ENCODE measurements at regions not wholly inside any gene's neighbourhood (a gene's known extent, or its start where the extent isn't known, plus 50 kb on each side); places are given as distances from the start of the nearest gene placed in this dataset.

- no peak overlapping the region for H3K4me3 Mint-ChIP-seq
- no peaks in the 10 kb centered on the region for H3K27me3 Mint-ChIP-seq (ENCODE audit: low read depth)
- H3K27ac Mint-ChIP-seq: no peak overlapping the region
- peaks cover 3% of the 10 kb centered on the region for H3K9me3 Mint-ChIP-seq
- TF ChIP-seq, protein P1, sequence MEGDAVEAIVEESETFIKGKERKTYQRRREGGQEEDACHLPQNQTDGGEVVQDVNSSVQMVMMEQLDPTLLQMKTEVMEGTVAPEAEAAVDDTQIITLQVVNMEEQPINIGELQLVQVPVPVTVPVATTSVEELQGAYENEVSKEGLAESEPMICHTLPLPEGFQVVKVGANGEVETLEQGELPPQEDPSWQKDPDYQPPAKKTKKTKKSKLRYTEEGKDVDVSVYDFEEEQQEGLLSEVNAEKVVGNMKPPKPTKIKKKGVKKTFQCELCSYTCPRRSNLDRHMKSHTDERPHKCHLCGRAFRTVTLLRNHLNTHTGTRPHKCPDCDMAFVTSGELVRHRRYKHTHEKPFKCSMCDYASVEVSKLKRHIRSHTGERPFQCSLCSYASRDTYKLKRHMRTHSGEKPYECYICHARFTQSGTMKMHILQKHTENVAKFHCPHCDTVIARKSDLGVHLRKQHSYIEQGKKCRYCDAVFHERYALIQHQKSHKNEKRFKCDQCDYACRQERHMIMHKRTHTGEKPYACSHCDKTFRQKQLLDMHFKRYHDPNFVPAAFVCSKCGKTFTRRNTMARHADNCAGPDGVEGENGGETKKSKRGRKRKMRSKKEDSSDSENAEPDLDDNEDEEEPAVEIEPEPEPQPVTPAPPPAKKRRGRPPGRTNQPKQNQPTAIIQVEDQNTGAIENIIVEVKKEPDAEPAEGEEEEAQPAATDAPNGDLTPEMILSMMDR (IDR thresholded peaks at IDR 0.05; ENCODE audit: unreplicated experiment in 3 of 3): no peak
- H3K36me3 Mint-ChIP-seq (ENCODE audit: low read depth): no peaks in the 10 kb centered on the region
- no peaks in the 10 kb centered on the region for H3K4me1 Mint-ChIP-seq
Observed at GRCh38 chr17:69704935-69705334, 290.4 kb downstream of the MAP2K6 start.

DNA sequence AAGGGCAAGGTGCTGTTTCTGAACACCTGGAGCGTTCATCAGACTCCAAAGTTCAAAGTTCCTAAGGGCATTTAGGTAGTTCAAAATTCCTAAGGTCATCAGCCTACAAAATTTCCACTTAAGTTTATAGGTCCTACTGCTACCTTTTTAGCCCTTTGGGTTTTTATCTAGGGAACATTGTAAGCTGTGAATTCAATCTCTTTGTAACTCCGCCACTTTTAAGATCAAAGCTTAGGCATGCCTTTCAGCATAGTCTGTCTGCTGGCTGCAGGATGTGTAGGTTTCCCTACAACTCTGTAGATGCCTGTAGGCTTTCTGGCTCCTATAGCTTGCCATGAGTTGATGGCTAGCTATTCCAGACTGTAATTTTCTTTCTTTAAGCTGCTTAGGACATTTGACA, 291.6 kb downstream of the MAP2K6 start:
- H3K9me3 Mint-ChIP-seq: peaks cover 2% of the 10 kb centered on the region
- H3K36me3 Mint-ChIP-seq (ENCODE audit: low read depth): no peaks in the 10 kb centered on the region
- no peak overlapping the region for H3K27ac Mint-ChIP-seq
- TF ChIP-seq, protein P1 (IDR thresholded peaks at IDR 0.05; ENCODE audit: unreplicated experiment in 3 of 3): no peak
- H3K4me3 Mint-ChIP-seq: no peak overlapping the region
- peaks cover 5% of the 10 kb centered on the region for H3K4me1 Mint-ChIP-seq
- no peaks in the 10 kb centered on the region for H3K27me3 Mint-ChIP-seq (ENCODE audit: low read depth)

DNA sequence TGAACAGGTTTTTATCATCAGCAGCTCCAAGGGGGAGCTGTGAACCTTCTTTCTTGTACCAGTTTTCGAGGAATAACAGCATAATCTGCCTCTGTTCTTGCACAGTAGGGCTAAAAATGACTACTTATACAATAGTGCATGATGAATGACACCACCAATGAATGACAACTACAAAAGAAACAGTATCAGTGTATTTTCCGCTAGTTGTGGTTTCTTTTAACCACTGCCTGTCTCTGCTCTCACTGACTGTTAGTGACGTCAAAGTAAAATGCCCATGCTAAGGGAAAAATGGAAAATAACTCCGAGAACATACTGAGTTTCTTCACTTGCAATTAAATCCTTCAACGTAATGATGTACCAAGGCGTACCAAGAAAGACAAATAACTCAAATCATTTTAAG, 294.9 kb downstream of the MAP2K6 start:
- no peaks in the 10 kb centered on the region for H3K9me3 Mint-ChIP-seq
- H3K27me3 Mint-ChIP-seq (ENCODE audit: low read depth): no peaks in the 10 kb centered on the region
- peaks cover 30% of the 10 kb centered on the region for H3K4me1 Mint-ChIP-seq
- TF ChIP-seq, protein P1 (IDR thresholded peaks at IDR 0.05; ENCODE audit: unreplicated experiment in 3 of 3): no peak
- no peak overlapping the region for H3K27ac Mint-ChIP-seq
- no peaks in the 10 kb centered on the region for H3K36me3 Mint-ChIP-seq (ENCODE audit: low read depth)
- no peak overlapping the region for H3K4me3 Mint-ChIP-seq

GRCh38 chr17:69710926-69711325, 296.4 kb downstream of the MAP2K6 start:
- Mint-ChIP-seq H3K4me1 (peaks cover 40% of the 10 kb centered on the region), H3K27ac (peak overlapping the region in 2 of 3 experiments; percentile 72 to 82), H3K4me3 (no peak overlapping the region), H3K36me3 (ENCODE audit: low read depth) (no peaks in the 10 kb centered on the region), H3K9me3 (no peaks in the 10 kb centered on the region), H3K27me3 (ENCODE audit: low read depth) (no peaks in the 10 kb centered on the region)
- TF ChIP-seq, protein P1 (IDR thresholded peaks at IDR 0.05; ENCODE audit: unreplicated experiment in 3 of 3): no peak

DNA sequence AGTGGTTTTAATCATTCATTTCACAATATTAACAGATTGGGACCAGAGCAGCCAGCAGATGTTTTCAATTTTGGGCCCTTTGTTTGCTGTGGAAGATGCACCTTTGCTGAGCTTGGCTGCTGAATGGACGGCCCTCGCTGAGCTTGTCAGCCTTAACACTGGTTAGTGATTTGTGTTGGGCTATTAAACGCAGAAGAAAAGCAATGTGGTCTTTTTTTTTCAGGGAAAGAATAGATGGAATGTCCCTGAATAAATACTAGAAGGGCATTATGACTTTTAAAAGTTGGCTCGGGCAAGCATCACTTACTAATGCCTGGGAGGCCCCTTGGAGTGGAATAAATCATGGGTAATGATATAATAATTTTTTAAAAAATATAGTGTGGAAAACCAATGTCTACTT, 297.0 kb downstream of the MAP2K6 start:
- TF ChIP-seq, protein P1 (IDR thresholded peaks at IDR 0.05; ENCODE audit: unreplicated experiment in 3 of 3): no peak
- Mint-ChIP-seq H3K9me3 (no peaks in the 10 kb centered on the region), H3K4me1 (peaks cover 44% of the 10 kb centered on the region)

DNA sequence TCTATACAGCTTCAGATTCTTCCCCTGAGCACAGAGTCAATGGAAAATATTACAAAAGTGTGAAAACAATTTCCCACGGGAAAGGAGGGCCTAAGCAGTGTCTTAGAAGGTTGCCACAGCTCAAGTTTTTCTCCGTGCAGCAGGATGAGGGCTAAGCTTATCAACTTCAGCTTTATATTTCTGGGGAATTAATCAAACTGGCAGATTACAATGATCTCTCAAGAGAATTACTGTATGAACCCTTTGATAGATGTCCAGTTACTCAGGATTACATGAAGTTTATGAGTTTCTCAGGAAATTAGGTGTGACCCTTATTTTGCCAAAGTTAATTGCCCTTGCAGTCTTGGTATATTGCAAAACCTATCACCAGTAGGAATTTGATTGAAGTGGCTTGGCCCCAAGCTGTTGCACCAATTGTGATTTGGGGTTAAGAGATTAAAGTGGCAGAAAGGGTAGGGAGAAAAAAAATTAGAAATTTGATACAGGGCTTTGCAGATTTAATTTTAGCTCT, 298.4 kb downstream of the MAP2K6 start:
- Mint-ChIP-seq H3K4me3 (no peak overlapping the region), H3K4me1 (peaks cover 57% of the 10 kb centered on the region), H3K9me3 (no peaks in the 10 kb centered on the region), H3K27me3 (ENCODE audit: low read depth) (no peaks in the 10 kb centered on the region), H3K27ac (peak overlapping the region; percentile 21 to 68 (median 51)), H3K36me3 (ENCODE audit: low read depth) (no peaks in the 10 kb centered on the region)
- TF ChIP-seq, protein P1 (IDR thresholded peaks at IDR 0.05; ENCODE audit: unreplicated experiment in 3 of 3): no peak

More for the DNA sequence above, 297.0 kb downstream of the MAP2K6 start:
- no peaks in the 10 kb centered on the region for H3K27me3 Mint-ChIP-seq (ENCODE audit: low read depth)
- H3K27ac Mint-ChIP-seq: peak overlapping the region in 2 of 3 experiments; percentile 72 to 82
- H3K36me3 Mint-ChIP-seq (ENCODE audit: low read depth): no peaks in the 10 kb centered on the region
- H3K4me3 Mint-ChIP-seq: no peak overlapping the region

Measured in nephron (organoid).